ENCODE measurements at regions not wholly inside any gene's neighbourhood (a gene's known extent, or its start where the extent isn't known, plus 50 kb on each side); places are given as distances from the start of the nearest gene placed in this dataset.

DNA sequence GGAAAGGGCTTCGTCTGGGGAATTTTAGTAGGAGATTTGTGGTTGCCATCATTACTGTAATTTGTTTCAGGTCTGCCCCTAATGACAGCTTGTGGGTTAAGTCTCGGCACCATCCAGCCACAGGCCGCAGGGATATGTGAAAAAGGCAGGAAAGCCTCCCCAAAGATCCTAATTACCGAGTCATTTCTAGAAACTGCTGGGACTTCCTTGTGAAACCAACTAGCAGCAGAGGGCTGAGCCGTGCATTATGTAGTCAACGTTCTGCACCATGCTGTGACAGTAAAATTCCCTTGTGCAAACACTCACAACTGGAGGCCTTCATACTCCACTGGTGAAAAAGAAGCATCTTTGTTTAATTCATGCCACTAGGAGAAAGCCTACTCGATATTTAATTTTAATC, 230.3 kb downstream of the MPDZ start:
- TF ChIP-seq CEBPB (IDR thresholded peaks at IDR 0.05) (no peak), TAF1 (IDR thresholded peaks at IDR 0.05; ENCODE audit: low read depth) (no peak), NFIC (IDR thresholded peaks at IDR 0.05) (no peak), CREB1 (IDR thresholded peaks at IDR 0.05; ENCODE audit: low read depth) (no peak), YY1 (IDR thresholded peaks at IDR 0.05; ENCODE audit: low read depth) (no peak), EGR1 (IDR thresholded peaks at IDR 0.05) (no peak)
- TF ChIP-seq, protein P1, sequence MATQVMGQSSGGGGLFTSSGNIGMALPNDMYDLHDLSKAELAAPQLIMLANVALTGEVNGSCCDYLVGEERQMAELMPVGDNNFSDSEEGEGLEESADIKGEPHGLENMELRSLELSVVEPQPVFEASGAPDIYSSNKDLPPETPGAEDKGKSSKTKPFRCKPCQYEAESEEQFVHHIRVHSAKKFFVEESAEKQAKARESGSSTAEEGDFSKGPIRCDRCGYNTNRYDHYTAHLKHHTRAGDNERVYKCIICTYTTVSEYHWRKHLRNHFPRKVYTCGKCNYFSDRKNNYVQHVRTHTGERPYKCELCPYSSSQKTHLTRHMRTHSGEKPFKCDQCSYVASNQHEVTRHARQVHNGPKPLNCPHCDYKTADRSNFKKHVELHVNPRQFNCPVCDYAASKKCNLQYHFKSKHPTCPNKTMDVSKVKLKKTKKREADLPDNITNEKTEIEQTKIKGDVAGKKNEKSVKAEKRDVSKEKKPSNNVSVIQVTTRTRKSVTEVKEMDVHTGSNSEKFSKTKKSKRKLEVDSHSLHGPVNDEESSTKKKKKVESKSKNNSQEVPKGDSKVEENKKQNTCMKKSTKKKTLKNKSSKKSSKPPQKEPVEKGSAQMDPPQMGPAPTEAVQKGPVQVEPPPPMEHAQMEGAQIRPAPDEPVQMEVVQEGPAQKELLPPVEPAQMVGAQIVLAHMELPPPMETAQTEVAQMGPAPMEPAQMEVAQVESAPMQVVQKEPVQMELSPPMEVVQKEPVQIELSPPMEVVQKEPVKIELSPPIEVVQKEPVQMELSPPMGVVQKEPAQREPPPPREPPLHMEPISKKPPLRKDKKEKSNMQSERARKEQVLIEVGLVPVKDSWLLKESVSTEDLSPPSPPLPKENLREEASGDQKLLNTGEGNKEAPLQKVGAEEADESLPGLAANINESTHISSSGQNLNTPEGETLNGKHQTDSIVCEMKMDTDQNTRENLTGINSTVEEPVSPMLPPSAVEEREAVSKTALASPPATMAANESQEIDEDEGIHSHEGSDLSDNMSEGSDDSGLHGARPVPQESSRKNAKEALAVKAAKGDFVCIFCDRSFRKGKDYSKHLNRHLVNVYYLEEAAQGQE (IDR thresholded peaks at IDR 0.05; ENCODE audit: low read depth) = no peak
- TF ChIP-seq, protein P2, sequence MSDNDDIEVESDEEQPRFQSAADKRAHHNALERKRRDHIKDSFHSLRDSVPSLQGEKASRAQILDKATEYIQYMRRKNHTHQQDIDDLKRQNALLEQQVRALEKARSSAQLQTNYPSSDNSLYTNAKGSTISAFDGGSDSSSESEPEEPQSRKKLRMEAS (IDR thresholded peaks at IDR 0.05) = no peak

DNA sequence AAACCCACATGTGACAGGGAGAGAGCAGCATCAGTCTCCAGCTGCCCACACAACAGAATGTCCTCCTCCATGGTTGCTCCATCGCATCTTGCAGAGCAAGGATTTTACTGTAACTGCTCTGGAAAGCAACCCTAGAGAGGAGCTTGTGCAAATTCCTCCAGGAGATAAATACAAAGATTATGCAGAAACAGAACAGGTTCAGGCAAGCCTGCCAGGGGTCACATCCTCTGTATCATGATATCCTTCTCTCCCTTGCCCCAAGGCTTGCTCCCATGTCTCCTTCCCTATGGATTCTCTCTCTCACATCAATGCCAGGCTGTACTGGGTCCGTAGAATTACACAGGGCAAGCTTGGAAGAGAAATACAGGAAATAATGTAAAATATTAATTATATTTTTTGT, 226.0 kb downstream of the MPDZ start:
- TF ChIP-seq, protein P3, sequence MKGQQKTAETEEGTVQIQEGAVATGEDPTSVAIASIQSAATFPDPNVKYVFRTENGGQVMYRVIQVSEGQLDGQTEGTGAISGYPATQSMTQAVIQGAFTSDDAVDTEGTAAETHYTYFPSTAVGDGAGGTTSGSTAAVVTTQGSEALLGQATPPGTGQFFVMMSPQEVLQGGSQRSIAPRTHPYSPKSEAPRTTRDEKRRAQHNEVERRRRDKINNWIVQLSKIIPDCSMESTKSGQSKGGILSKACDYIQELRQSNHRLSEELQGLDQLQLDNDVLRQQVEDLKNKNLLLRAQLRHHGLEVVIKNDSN (IDR thresholded peaks at IDR 0.05) = no peak

DNA sequence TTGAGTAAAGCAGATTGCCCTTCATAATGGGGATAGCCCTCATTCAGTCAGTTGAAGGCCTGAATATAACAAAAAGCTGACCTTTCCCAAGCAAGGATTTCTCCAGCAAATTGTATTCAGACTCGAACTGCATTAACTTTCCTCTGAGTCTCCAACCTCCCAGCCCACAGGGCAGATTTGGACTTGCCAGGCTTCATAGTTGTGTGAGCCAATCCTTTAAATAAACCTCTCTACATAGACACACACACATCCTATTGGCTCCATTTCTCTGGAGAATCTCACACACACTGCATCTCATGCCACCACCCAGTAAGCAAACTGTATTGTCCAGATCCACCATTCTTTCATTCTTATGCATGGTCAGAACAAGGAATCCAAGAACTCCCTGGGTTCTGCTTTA, 225.1 kb downstream of the MPDZ start:
- TF ChIP-seq YY1 (IDR thresholded peaks at IDR 0.05; ENCODE audit: low read depth) (no peak), FOXM1 (IDR thresholded peaks at IDR 0.05; ENCODE audit: borderline replicate concordance, low read depth) (no peak), EGR1 (IDR thresholded peaks at IDR 0.05) (no peak)

All from Ishikawa (cell line).